SW480 (cell line): ENCODE measurements at regions not wholly inside any gene's neighbourhood (a gene's known extent, or its start where the extent isn't known, plus 50 kb on each side); places are given as distances from the start of the nearest gene placed in this dataset.
"Not testable (repeated sequence)": the region's sequence is repeated elsewhere in the genome, so short reads cannot be mapped to it uniquely, and the experiment has no call there.

Source experiments
- DNase-seq: peaks from one replicate; pipeline ENCODE4 v3.0.0-alpha.2; 2016; ENCODE audit warnings: low spot score

GRCh38 chr13:82565201-82565600, 1317.1 kb downstream of the SLITRK1 start:
- DNase-seq, result no peak

GRCh38 chr13:82560889-82561288, 1321.4 kb downstream of the SLITRK1 start:
- no peak for DNase-seq

GRCh38 chr13:82522872-82523271, 1359.4 kb downstream of the SLITRK1 start:
- no peak for DNase-seq

- DNase-seq, result no peak
Observed at GRCh38 chr13:82506805-82507414, 1375.4 kb downstream of the SLITRK1 start.

GRCh38 chr13:82501834-82502233, 1380.4 kb downstream of the SLITRK1 start:
- DNase-seq, result no peak

GRCh38 chr13:82480415-82480814, 1401.9 kb downstream of the SLITRK1 start:
- no peak for DNase-seq

- DNase-seq, result no peak
Observed at GRCh38 chr13:82477436-82477835, 1404.8 kb downstream of the SLITRK1 start.

- DNase-seq, result no peak
Observed at GRCh38 chr13:82467626-82468025, 1414.6 kb downstream of the SLITRK1 start.

GRCh38 chr13:82459575-82459974, 1422.7 kb downstream of the SLITRK1 start:
- DNase-seq, result not testable (repeated sequence)

GRCh38 chr13:82458169-82458568, 1424.1 kb downstream of the SLITRK1 start:
- DNase-seq, result no peak

- DNase-seq, result not testable (repeated sequence)
Observed at GRCh38 chr13:82457548-82457947, 1424.7 kb downstream of the SLITRK1 start.

- no peak for DNase-seq
Observed at GRCh38 chr13:82447416-82448077, 1434.7 kb downstream of the SLITRK1 start.

GRCh38 chr13:82439159-82439904, 1442.9 kb downstream of the SLITRK1 start:
- DNase-seq, result no peak

GRCh38 chr13:82438320-82438719, 1444.0 kb downstream of the SLITRK1 start:
- no peak for DNase-seq

- DNase-seq, result no peak
Observed at GRCh38 chr13:82436099-82436585, 1446.1 kb downstream of the SLITRK1 start.

GRCh38 chr13:82432949-82433348, 1449.3 kb downstream of the SLITRK1 start:
- no peak for DNase-seq

- no peak for DNase-seq
Observed at GRCh38 chr13:82412749-82413148, 1469.5 kb downstream of the SLITRK1 start.

GRCh38 chr13:82407321-82407720, 1475.0 kb downstream of the SLITRK1 start:
- DNase-seq, result no peak

- DNase-seq, result no peak
Observed at GRCh38 chr13:82374719-82375118, 1507.6 kb downstream of the SLITRK1 start.

- DNase-seq, result no peak
Observed at GRCh38 chr13:82370316-82370715, 1512.0 kb downstream of the SLITRK1 start.

GRCh38 chr13:82364525-82364924, 1517.7 kb downstream of the SLITRK1 start:
- no peak for DNase-seq

- no peak for DNase-seq
Observed at GRCh38 chr13:82358284-82358683, 1524.0 kb downstream of the SLITRK1 start.
